ENCODE measurements at regions not wholly inside any gene's neighbourhood (a gene's known extent, or its start where the extent isn't known, plus 50 kb on each side); places are given as distances from the start of the nearest gene placed in this dataset.

DNA sequence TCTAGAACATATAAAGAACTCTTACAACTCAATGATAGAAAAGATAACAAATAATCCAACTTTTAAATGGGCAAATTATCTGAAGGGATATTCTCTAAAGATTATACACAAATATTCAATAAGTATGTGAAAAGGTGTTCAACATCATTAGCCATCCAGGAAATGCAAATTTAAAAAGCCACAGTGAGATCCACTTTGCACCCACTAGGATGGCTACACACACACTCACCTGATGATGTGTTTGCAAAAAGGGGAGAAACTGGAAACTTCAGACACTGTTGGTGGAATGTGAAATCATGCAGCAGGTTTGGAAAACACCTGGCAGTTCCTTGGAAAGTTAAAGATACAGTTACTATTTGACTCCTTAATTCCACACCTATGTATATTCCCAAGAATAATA is 87.2 kb upstream of the GYPC start:
- no peak for DNase-seq (ENCODE audit: low read depth in 3 of 3)

GRCh38 chr2:126571403-126571802 is 84.6 kb upstream of the GYPC start:
- DNase-seq (ENCODE audit: low read depth in 3 of 3): no peak

GRCh38 chr2:126575631-126576030 is 80.3 kb upstream of the GYPC start:
- DNase-seq (ENCODE audit: low read depth in 3 of 3): no peak

DNA sequence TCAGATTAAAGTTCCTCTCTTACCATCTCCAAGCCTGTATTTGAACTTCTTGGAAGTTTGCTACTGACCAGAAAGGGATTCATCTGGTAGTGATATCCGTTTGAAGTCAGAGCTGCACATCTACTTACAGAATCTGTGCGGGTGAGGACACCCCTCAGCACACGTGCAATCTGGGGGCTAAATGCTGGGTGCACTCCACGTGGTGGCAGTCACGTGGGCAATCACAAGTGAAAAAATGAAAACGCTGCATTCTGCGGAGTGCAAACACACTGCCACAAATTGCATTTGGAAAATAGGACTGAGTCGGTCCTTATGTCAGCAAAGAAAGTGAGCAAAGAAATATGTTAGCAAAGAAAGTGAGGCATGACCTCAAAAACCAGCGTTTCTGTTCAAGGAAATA is 76.1 kb upstream of the GYPC start:
- no peak for DNase-seq (ENCODE audit: low read depth in 3 of 3)

DNA sequence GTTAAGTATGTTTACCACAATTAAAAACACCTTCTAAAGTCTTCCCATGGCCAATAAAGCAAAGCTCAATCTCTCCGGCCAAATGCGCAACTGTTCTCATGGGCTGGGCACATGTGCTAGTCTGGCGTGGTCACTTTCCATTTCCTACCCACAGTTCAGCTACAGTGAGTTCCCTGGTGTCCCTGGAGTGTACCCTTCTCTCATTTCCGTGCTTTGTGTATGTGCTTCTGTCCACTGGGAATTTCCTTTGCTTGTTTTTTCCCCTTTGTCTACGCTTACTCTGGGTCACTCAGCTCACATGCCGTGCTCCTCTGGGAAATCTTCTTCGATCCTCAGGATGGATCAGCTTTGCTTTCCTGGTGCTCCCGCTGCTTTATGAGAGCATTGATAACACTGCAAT is 69.6 kb upstream of the GYPC start:
- no peak for DNase-seq (ENCODE audit: low read depth in 3 of 3)

- no peak for DNase-seq (ENCODE audit: low read depth in 3 of 3)
Measured at GRCh38 chr2:126599062-126599461, 56.9 kb upstream of the GYPC start.

- no peak for DNase-seq (ENCODE audit: low read depth in 3 of 3)
Measured at GRCh38 chr2:126600742-126601141, 55.2 kb upstream of the GYPC start.

DNA sequence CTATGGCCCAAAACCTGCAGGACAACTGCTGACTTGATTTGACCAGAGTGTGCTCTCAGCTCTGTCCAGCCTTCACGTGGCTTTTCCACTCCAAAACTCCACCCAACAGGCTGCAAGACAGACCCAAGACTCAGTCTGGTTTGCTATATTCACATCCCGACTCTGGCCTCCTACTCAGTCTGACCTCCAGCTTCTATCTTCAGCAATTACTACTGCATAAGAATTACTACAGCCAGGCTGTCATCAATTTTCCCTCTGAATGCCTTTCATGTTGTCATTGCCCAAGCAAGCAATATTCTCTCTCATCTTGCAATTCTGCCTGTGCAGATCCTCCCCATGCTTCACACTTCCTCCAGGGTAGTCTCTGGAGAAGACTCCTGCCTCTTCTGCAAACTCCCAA is 53.6 kb upstream of the GYPC start:
- no peak for DNase-seq (ENCODE audit: low read depth in 3 of 3)
